Endodermal cell (in vitro differentiated cells): ENCODE measurements at regions not wholly inside any gene's neighbourhood (a gene's known extent, or its start where the extent isn't known, plus 50 kb on each side); places are given as distances from the start of the nearest gene placed in this dataset.
"Not testable (repeated sequence)": the region's sequence is repeated elsewhere in the genome, so short reads cannot be mapped to it uniquely, and the experiment has no call there.

Experiments
- DNase-seq: peaks from one replicate; pipeline ENCODE4 v3.0.0-alpha.2; 2017
- H3K27ac ChIP-seq: 2 replicates; pipeline ENCODE4 v1.5.1; 2013; ENCODE audit warnings: mild to moderate bottlenecking, low read depth, low read length, moderate library complexity
- H3K27me3 ChIP-seq: 2 replicates; pipeline ENCODE4 v1.6.1; 2013; ENCODE audit warnings: mild to moderate bottlenecking, low read length, moderate library complexity; ENCODE audit not compliant: insufficient read depth, control insufficient read depth, poor library complexity, severe bottlenecking
- H3K36me3 ChIP-seq: 2 replicates; pipeline ENCODE4 v1.7.0; 2013; ENCODE audit warnings: mild to moderate bottlenecking, low read length, moderate library complexity; ENCODE audit not compliant: control insufficient read depth, insufficient read depth
- H3K4me1 ChIP-seq: one replicate; pipeline ENCODE4 v1.7.0; 2013; ENCODE audit warnings: low read length; ENCODE audit not compliant: control insufficient read depth, insufficient read depth
- H3K4me3 ChIP-seq: 2 replicates; pipeline ENCODE4 v1.5.1; 2013; ENCODE audit warnings: mild to moderate bottlenecking, low read length, moderate library complexity
- H3K9ac ChIP-seq: 2 replicates; pipeline ENCODE4 v1.6.1; 2013; ENCODE audit warnings: mild to moderate bottlenecking, low read length, moderate library complexity; ENCODE audit not compliant: poor library complexity, severe bottlenecking; ENCODE audit errors: extremely low read depth
- H3K9me3 ChIP-seq: 2 replicates; pipeline ENCODE4 v1.6.1; 2013; ENCODE audit warnings: mild to moderate bottlenecking, low read length, moderate library complexity; ENCODE audit not compliant: control insufficient read depth
- H3K27ac Mint-ChIP-seq: 2 replicates; pipeline ENCODE4 v1.8.0; 2020; ENCODE audit warnings: mixed read lengths
- H3K27me3 Mint-ChIP-seq: 2 replicates; pipeline ENCODE4 v1.8.0; 2021; ENCODE audit warnings: mild to moderate bottlenecking, mixed read lengths; ENCODE audit not compliant: insufficient read depth
- H3K36me3 Mint-ChIP-seq: 2 replicates; pipeline ENCODE4 v1.8.0; 2020; ENCODE audit warnings: low read depth, mixed read lengths
- H3K4me1 Mint-ChIP-seq: 2 replicates; pipeline ENCODE4 v1.8.0; 2020; ENCODE audit warnings: mixed read lengths
- H3K4me3 Mint-ChIP-seq: 2 replicates; pipeline ENCODE4 v1.8.0; 2020; ENCODE audit warnings: mild to moderate bottlenecking, moderate library complexity, mixed read lengths
- H3K9me3 Mint-ChIP-seq: 2 replicates; pipeline ENCODE4 v1.8.0; 2020; ENCODE audit warnings: mild to moderate bottlenecking, mixed read lengths
- CTCF ChIP-seq: fragments of 200-600 bp; sonication (generic); conservative IDR thresholded peaks from 2 replicates; pipeline ENCODE4 v1.5.0; 2021; ENCODE audit warnings: antibody characterized with exemption, mild to moderate bottlenecking
- WGBS, 2 experiments: methylation state at CpG; one replicate each; pipeline versions ENCODE4 v1.1.5 to v1.1.7; 2013; ENCODE audit warnings: missing lambda C conversion rate in 2 of 2, mixed read lengths in 1 of 2; ENCODE audit not compliant: insufficient coverage in 1 of 2, insufficient read length in 1 of 2; 5-methylcytosine and 5-hydroxymethylcytosine counted together

GRCh38 chr21:25487046-25487594, 120.2 kb downstream of the MRPL39 start:
- no peak for DNase-seq
- peaks cover 3% of the 10 kb centered on the region for H3K27me3 Mint-ChIP-seq
- Histone ChIP-seq H3K27me3 (no peaks in the 10 kb centered on the region), H3K9me3 (no peaks in the 10 kb centered on the region), H3K27ac (no peak overlapping the region), H3K4me1 (no peaks in the 10 kb centered on the region), H3K36me3 (no peaks in the 10 kb centered on the region), H3K9ac (no peak overlapping the region), H3K4me3 (no peak overlapping the region)
- H3K36me3 Mint-ChIP-seq, result no peaks in the 10 kb centered on the region
- WGBS, 2 experiments, result 67 to 79% methylated on average over 1 to 3 of the region's 3 CpGs
- H3K9me3 Mint-ChIP-seq, result peaks cover 10% of the 10 kb centered on the region
- no peak for TF ChIP-seq CTCF
- no peak overlapping the region for H3K4me3 Mint-ChIP-seq
- no peak overlapping the region for H3K27ac Mint-ChIP-seq
- H3K4me1 Mint-ChIP-seq, result no peaks in the 10 kb centered on the region

DNA sequence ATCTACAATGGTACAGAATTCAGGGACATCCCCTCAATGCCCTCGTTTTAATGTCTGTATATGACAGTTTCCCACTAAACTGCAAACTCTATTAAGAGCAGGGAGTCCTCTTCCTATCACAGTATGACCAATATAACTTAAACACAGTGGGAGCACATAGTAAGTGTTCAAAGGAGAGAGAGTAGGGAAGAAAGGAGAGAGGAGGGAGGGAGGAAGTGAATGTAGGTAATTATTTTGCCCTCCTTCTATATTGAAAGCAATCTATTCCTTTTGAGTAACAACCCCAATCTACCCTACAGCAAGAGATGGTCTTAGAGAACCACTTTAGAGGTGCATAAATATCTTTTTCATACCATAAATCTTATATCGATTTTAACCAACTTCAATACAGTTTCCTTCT, 121.4 kb downstream of the MRPL39 start:
- 73% methylated on average over 2 of the region's 2 CpGs; no CpG with 5 or more reads in 1 of the 2 experiments for WGBS, 2 experiments
- Mint-ChIP-seq H3K4me1 (no peaks in the 10 kb centered on the region), H3K36me3 (no peaks in the 10 kb centered on the region), H3K27me3 (peaks cover 3% of the 10 kb centered on the region), H3K27ac (no peak overlapping the region), H3K4me3 (no peak overlapping the region), H3K9me3 (peaks cover 18% of the 10 kb centered on the region)
- no peak overlapping the region for H3K4me3 ChIP-seq
- TF ChIP-seq CTCF, result no peak
- H3K27me3 ChIP-seq, result no peaks in the 10 kb centered on the region
- no peaks in the 10 kb centered on the region for H3K4me1 ChIP-seq
- H3K9ac ChIP-seq, result no peak overlapping the region
- H3K27ac ChIP-seq, result no peak overlapping the region
- H3K9me3 ChIP-seq, result peaks cover 10% of the 10 kb centered on the region
- H3K36me3 ChIP-seq, result no peaks in the 10 kb centered on the region
- DNase-seq, result no peak

GRCh38 chr21:25467896-25468295, 139.4 kb downstream of the MRPL39 start:
- Mint-ChIP-seq H3K4me1 (no peaks in the 10 kb centered on the region), H3K36me3 (no peaks in the 10 kb centered on the region), H3K9me3 (peaks cover 2% of the 10 kb centered on the region), H3K27ac (no peak overlapping the region), H3K27me3 (peaks cover 2% of the 10 kb centered on the region), H3K4me3 (no peak overlapping the region)
- TF ChIP-seq CTCF, result no peak
- H3K27me3 ChIP-seq, result no peaks in the 10 kb centered on the region
- no peaks in the 10 kb centered on the region for H3K4me1 ChIP-seq
- no peak for DNase-seq
- H3K4me3 ChIP-seq, result no peak overlapping the region
- H3K36me3 ChIP-seq, result no peaks in the 10 kb centered on the region
- no peak overlapping the region for H3K27ac ChIP-seq
- no peaks in the 10 kb centered on the region for H3K9me3 ChIP-seq
- H3K9ac ChIP-seq, result no peak overlapping the region

GRCh38 chr21:25467071-25467470, 140.2 kb downstream of the MRPL39 start:
- not testable (repeated sequence) for H3K9me3 Mint-ChIP-seq, H3K27me3 ChIP-seq, H3K4me3 Mint-ChIP-seq, H3K9ac ChIP-seq, H3K4me1 ChIP-seq, H3K27me3 Mint-ChIP-seq, H3K36me3 Mint-ChIP-seq, H3K27ac Mint-ChIP-seq, H3K4me1 Mint-ChIP-seq, H3K9me3 ChIP-seq, H3K4me3 ChIP-seq, H3K27ac ChIP-seq, DNase-seq, H3K36me3 ChIP-seq
- 85% methylated on average over 4 of the region's 5 CpGs; no CpG with 5 or more reads in 1 of the 2 experiments for whole genome bisulfite sequencing, 2 experiments
